Heart left ventricle (tissue), 13 donors: ENCODE measurements at regions not wholly inside any gene's neighbourhood (a gene's known extent, or its start where the extent isn't known, plus 50 kb on each side); places are given as distances from the start of the nearest gene placed in this dataset.

ENCODE experiments used
- CTCF ChIP-seq, 12 donors: fragments of 200-600 bp; sonication (generic) in 4 of 12; IDR thresholded peaks; one replicate each; pipeline versions ENCODE4 v1.5.0 to v1.8.0; 2018 to 2022; ENCODE audit warnings: antibody characterized with exemption in 12 of 12, mild to moderate bottlenecking in 5 of 12
- POLR2A ChIP-seq, 2 donors: fragments of 450-650 bp; IDR thresholded peaks; one replicate each; pipeline ENCODE4 v1.6.1; 2017; ENCODE audit warnings: antibody characterized with exemption in 2 of 2, mild to moderate bottlenecking in 2 of 2, moderate library complexity in 2 of 2
- donor health status: ischemic (EF 13 %, LVEDD 7.1; RV severe dilation, severe dysfunction).
- donor health status: DM: no; HTN: yes; CAD: no.
- donor health status: DM: no; HTN: no; CAD: no.
- donor health status: ischemic (EF 25% LVEDD 6.9; RV normal size, moderate dysfunction).
- donor health status: ischemic (EF 25% LVEDD 5.7; RV mildly dilated, moderate dysfunction).
- donor health status: ischemic (EF 35%, LVEDD 5.7; RV mildly dilated, moderate dysfunction).
- donor health status: nonischemic (EF 11% LVEDD 7.7; RV severe dilation, severe dysfunction).
- donor health status: DM: yes; HTN: yes; CAD: no.
- donor health status: PGD.
- donor health status: ischemic (EF 29% LVEDD 5.4; RV normal size, mild dysfunction).
- donor health status: nonischemic (EF 23%, LVEDD 6.1; RV moderate dilation, normal function).

GRCh38 chr13:66180836-66181235 lies 1049.3 kb downstream of the PCDH9 start:
- TF ChIP-seq CTCF (IDR thresholded peaks at IDR 0.05) (no peak), POLR2A (IDR thresholded peaks at IDR 0.05) (no peak)
